Body of pancreas (tissue), 4 donors: ENCODE measurements at regions not wholly inside any gene's neighbourhood (a gene's known extent, or its start where the extent isn't known, plus 50 kb on each side); places are given as distances from the start of the nearest gene placed in this dataset.
A peak's percentile ranks its signal among the peaks of the same experiment; 100 is the strongest.

ENCODE experiments used
- ATAC-seq: fragments of 150-250 bp; one replicate; pipeline ENCODE4 v1.9.1; 2016
- DNase-seq, 4 donors: peaks; one replicate each; pipeline ENCODE4 v3.0.0-alpha.2; 2019
- H3K27ac ChIP-seq, 4 donors: fragments of 200-600 bp; sonication (generic); 1 replicate in 3 of 4; 2 replicates in 1 of 4; pipeline versions ENCODE4 v1.5.1 to v1.6.1; 2016 to 2019; ENCODE audit warnings: mild to moderate bottlenecking in 1 of 4, mixed read lengths in 1 of 4, moderate library complexity in 1 of 4
- H3K27me3 ChIP-seq, 2 donors: fragments of 200-600 bp; sonication (generic); one replicate each; pipeline ENCODE4 v1.6.0; 2016; ENCODE audit warnings: mild to moderate bottlenecking in 1 of 2
- H3K36me3 ChIP-seq, 2 donors: fragments of 200-600 bp; sonication (generic); replicated peaks in 1 of 2; 2 replicates each; pipeline ENCODE4 v1.5.1; 2016; ENCODE audit warnings: low read depth in 2 of 2; ENCODE audit not compliant: insufficient read depth in 1 of 2
- H3K4me1 ChIP-seq: fragments of 200-600 bp; sonication (generic); one replicate; pipeline ENCODE4 v1.6.0; 2016
- H3K4me3 ChIP-seq, 2 donors: fragments of 200-600 bp; sonication (generic); 1 replicate in 1 of 2; 2 replicates in 1 of 2; pipeline ENCODE4 v1.5.1; 2016 to 2019
- H3K9me3 ChIP-seq, 3 donors: fragments of 200-600 bp; sonication (generic); 1 replicate in 2 of 3; 2 replicates in 1 of 3; pipeline ENCODE4 v1.5.1; 2016
- POLR2A ChIP-seq, 3 donors: fragments of 450-650 bp; IDR thresholded peaks; one replicate each; pipeline ENCODE4 v1.6.1; 2016; ENCODE audit warnings: antibody characterized with exemption in 3 of 3, mild to moderate bottlenecking in 2 of 3
- WGBS, 2 donors: methylation state at CpG; one replicate each; pipeline ENCODE4 v1.1.5; 2017; 5-methylcytosine and 5-hydroxymethylcytosine counted together
- intact Hi-C: fragments of 100-400 bp; cut with DNase I; formaldehyde crosslinking; loops from one replicate; pipeline ENCODE4 v1.15.1; 2023
- TF ChIP-seq, protein P1 (sequence below), 7 experiments: fragments of 450-650 bp in 4 of 7; fragments of 200-600 bp in 3 of 7; sonication (generic) in 3 of 7; IDR thresholded peaks; one replicate each; pipeline ENCODE4 v1.5.1; 2016 to 2019; ENCODE audit warnings: antibody characterized with exemption in 7 of 7

DNA sequence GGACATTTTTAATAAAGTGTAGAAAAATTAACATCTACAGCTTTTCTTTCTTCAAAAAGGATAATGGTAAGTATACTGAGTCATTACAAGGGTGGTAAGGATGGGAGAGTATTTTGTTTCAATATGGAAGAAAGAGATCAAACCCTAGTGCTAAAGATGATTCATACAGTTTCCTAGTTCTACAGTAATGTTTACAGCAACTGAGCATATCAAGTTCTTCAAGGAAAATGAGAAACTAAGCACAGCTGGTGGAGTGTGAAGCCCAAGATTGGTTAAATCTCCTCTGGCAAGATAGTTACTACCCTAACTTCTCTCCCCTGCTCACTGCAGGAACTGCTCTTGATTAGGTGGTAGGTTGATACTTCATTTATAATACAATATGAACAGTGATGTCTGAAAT, 467.5 kb downstream of the XIRP2 start:
- intact Hi-C loops = no loop called here
- Histone ChIP-seq H3K36me3 (no peaks in the 10 kb centered on the region), H3K27ac (no peak overlapping the region), H3K4me3 (no peak overlapping the region), H3K4me1 (no peaks in the 10 kb centered on the region), H3K9me3 (no peaks in the 10 kb centered on the region), H3K27me3 (no peaks in the 10 kb centered on the region)
- DNase-seq (no peak), ATAC-seq (no peak)
- TF ChIP-seq, protein P1, sequence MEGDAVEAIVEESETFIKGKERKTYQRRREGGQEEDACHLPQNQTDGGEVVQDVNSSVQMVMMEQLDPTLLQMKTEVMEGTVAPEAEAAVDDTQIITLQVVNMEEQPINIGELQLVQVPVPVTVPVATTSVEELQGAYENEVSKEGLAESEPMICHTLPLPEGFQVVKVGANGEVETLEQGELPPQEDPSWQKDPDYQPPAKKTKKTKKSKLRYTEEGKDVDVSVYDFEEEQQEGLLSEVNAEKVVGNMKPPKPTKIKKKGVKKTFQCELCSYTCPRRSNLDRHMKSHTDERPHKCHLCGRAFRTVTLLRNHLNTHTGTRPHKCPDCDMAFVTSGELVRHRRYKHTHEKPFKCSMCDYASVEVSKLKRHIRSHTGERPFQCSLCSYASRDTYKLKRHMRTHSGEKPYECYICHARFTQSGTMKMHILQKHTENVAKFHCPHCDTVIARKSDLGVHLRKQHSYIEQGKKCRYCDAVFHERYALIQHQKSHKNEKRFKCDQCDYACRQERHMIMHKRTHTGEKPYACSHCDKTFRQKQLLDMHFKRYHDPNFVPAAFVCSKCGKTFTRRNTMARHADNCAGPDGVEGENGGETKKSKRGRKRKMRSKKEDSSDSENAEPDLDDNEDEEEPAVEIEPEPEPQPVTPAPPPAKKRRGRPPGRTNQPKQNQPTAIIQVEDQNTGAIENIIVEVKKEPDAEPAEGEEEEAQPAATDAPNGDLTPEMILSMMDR (IDR thresholded peaks at IDR 0.05) = no peak
- no peak for TF ChIP-seq POLR2A (IDR thresholded peaks at IDR 0.05)

DNA sequence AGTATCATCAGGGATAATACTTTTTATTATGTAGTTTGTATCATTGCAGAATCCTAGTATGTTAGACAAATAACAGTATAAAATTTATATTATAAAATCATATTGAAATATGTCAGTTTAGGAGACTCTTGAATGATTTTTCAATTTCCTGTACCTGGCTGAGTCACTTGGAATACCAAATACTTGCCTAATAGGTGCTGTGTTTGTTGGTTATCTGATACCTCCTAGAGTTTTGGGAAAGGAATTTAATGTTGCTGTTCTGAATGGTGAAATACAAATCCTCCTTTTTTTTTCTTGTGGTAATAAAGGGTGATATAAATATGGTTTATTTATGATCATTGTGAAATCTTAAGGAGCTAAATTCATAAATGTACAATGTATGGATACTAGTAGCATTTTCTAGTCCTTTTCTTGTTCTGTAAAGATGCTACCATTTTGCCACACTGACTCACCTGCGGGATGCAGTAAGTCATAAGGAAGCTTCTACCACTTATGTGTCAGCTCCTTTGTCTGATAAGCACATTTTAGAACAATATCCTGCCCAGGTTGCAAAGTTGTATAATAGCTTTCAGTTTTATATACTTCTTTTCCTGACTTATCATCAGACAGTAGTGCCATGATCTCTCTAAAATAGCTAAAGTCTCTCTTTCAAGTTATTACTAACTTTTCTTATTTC, 465.5 kb downstream of the XIRP2 start:
- H3K27me3 ChIP-seq = no peaks in the 10 kb centered on the region
- no peaks in the 10 kb centered on the region for H3K9me3 ChIP-seq
- 88% methylated on average over 1 of the region's 1 CpG for whole genome bisulfite sequencing, 2 donors
- H3K4me3 ChIP-seq = no peak overlapping the region
- H3K36me3 ChIP-seq = no peaks in the 10 kb centered on the region
- ATAC-seq (no peak), DNase-seq (no peak)
- H3K4me1 ChIP-seq = no peaks in the 10 kb centered on the region
- no peak overlapping the region for H3K27ac ChIP-seq
- no peak for TF ChIP-seq POLR2A (IDR thresholded peaks at IDR 0.05)
- TF ChIP-seq, protein P1 (IDR thresholded peaks at IDR 0.05) = no peak
- intact Hi-C loops = no loop called here

DNA sequence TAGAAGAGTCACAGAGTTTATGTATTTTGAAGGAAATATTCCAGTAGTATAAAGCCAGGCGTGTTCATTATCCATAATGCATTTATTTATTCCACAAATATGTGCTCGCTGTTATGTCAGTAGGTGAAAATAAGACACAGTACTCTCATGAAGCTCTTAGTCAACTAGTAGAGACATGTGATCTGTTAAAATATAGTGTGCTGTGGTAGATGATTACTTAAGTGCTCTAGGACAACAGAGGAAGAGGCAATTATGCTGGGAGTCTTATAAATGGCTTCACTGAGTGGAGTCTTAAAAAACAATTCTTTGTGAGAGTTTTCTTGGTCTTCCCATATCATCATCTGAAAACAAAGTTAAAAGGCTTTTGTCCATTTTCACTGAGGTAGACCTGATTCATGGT, 457.3 kb downstream of the XIRP2 start:
- no peaks in the 10 kb centered on the region for H3K36me3 ChIP-seq
- no peak for DNase-seq
- H3K9me3 ChIP-seq = no peaks in the 10 kb centered on the region
- no peak overlapping the region for H3K4me3 ChIP-seq
- WGBS, 2 donors = 88 to 92% methylated on average over 2 of the region's 2 CpGs
- intact Hi-C loops = no loop called here
- H3K27me3 ChIP-seq = no peaks in the 10 kb centered on the region
- TF ChIP-seq POLR2A (IDR thresholded peaks at IDR 0.05) = no peak
- TF ChIP-seq, protein P1 (IDR thresholded peaks at IDR 0.05) = no peak
- no peaks in the 10 kb centered on the region for H3K4me1 ChIP-seq
- H3K27ac ChIP-seq = no peak overlapping the region
- ATAC-seq = no peak

DNA sequence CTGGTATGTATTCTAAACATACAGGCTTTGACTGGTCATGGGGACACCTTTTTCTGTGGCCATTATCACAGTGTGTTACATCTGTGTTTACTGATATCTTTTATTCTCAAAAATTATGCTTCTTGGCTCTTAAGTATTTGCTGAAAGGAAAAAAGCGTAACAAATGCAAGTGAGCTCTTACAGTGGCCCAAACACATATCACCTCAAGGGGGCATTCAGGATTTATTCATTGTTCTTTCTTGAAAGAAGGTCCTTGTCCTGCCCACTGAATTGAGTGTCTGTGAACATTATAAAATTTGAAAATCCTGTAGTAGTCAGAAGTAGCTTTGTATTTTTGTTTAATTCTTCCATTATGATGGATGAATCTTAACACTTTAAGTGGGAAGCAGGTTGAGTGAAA, 454.5 kb downstream of the XIRP2 start:
- no peaks in the 10 kb centered on the region for H3K27me3 ChIP-seq
- H3K36me3 ChIP-seq = no peaks in the 10 kb centered on the region
- 82 to 90% methylated on average over 1 of the region's 1 CpG for WGBS, 2 donors
- H3K9me3 ChIP-seq = no peaks in the 10 kb centered on the region
- intact Hi-C loops = no loop called here
- ATAC-seq = no peak
- DNase-seq = no peak
- no peaks in the 10 kb centered on the region for H3K4me1 ChIP-seq
- H3K4me3 ChIP-seq = no peak overlapping the region
- no peak overlapping the region for H3K27ac ChIP-seq
- TF ChIP-seq, protein P1 (IDR thresholded peaks at IDR 0.05) = peak in 1 of 7 experiments; percentile 13
- no peak for TF ChIP-seq POLR2A (IDR thresholded peaks at IDR 0.05)

DNA sequence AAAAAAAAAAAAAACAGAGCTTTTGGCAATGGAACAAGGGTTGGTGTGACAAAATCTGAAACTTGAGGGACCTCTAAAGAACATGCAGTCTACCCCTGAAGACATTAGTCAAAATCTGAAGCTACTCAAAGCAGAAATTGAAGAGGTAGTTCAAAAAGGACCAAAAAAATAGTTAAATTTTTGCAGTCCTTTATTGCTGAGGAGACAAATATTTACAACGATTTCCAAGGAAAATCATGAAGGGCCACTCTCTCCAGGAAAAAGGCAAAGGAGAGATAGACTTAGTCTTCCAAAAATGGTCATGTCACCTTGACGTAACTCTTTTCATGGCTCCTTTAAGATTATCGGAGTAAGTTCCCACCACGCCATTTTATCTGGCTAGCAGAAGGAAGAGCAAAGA, 452.0 kb downstream of the XIRP2 start:
- H3K36me3 ChIP-seq = no peaks in the 10 kb centered on the region
- no peak for DNase-seq
- intact Hi-C loops = no loop called here
- WGBS, 2 donors = 82 to 90% methylated on average over 4 of the region's 4 CpGs
- H3K27me3 ChIP-seq = no peaks in the 10 kb centered on the region
- H3K9me3 ChIP-seq = no peaks in the 10 kb centered on the region
- no peak overlapping the region for H3K4me3 ChIP-seq
- no peak overlapping the region for H3K27ac ChIP-seq
- no peaks in the 10 kb centered on the region for H3K4me1 ChIP-seq
- ATAC-seq = no peak
- TF ChIP-seq, protein P1 (IDR thresholded peaks at IDR 0.05) = no peak
- no peak for TF ChIP-seq POLR2A (IDR thresholded peaks at IDR 0.05)
